Glutamatergic neuron (in vitro differentiated cells): ENCODE measurements at regions not wholly inside any gene's neighbourhood (a gene's known extent, or its start where the extent isn't known, plus 50 kb on each side); places are given as distances from the start of the nearest gene placed in this dataset.
A peak's percentile ranks its signal among the peaks of the same experiment; 100 is the strongest.

Experiments
- DNase-seq: peaks from one replicate; pipeline ENCODE4 v3.0.0; 2022
- H3K27ac Mint-ChIP-seq: one replicate; pipeline ENCODE4 v1.8.0; 2020; ENCODE audit warnings: mild to moderate bottlenecking, mixed read lengths, inconsistent platforms; ENCODE audit not compliant: unreplicated experiment
- H3K27me3 Mint-ChIP-seq: one replicate; pipeline ENCODE4 v1.8.0; 2020; ENCODE audit warnings: mild to moderate bottlenecking, moderate library complexity, mixed read lengths, inconsistent platforms; ENCODE audit not compliant: unreplicated experiment
- H3K36me3 Mint-ChIP-seq: one replicate; pipeline ENCODE4 v1.8.0; 2020; ENCODE audit warnings: mild to moderate bottlenecking, mixed read lengths, inconsistent platforms; ENCODE audit not compliant: unreplicated experiment
- H3K4me1 Mint-ChIP-seq: one replicate; pipeline ENCODE4 v1.8.0; 2020; ENCODE audit warnings: mild to moderate bottlenecking, low read depth, mixed read lengths, inconsistent platforms; ENCODE audit not compliant: unreplicated experiment
- H3K4me3 Mint-ChIP-seq: one replicate; pipeline ENCODE4 v1.8.0; 2020; ENCODE audit warnings: mild to moderate bottlenecking, mixed read lengths, inconsistent platforms; ENCODE audit not compliant: unreplicated experiment
- H3K9me3 Mint-ChIP-seq: one replicate; pipeline ENCODE4 v1.8.0; 2020; ENCODE audit warnings: mild to moderate bottlenecking, moderate library complexity, mixed read lengths, inconsistent platforms; ENCODE audit not compliant: unreplicated experiment
- TF ChIP-seq, protein P1 (sequence below): fragments of 200-600 bp; sonication (generic); IDR thresholded peaks from one replicate; pipeline ENCODE4 v1.5.0; 2021; ENCODE audit not compliant: partially characterized antibody, unreplicated experiment

DNA sequence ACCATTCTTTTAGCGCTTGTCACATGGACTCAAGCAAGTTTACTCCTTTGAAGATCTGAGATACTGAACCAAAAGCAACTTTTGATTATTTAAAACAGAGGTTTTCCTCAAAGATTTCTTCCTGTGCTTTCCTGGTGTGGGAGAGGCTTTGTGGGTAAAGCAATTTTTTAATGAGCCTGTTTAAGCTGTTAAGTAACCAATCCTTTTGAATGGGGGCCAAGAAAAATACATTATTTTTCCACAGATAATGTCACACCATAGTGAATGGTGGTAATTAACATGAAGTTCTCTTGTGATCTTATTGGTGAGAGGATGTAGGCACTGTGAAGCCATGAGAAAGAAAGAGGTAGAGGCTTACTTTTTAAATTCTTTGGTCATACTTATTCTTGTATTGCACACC, 55.8 kb upstream of the OBI1 start:
- TF ChIP-seq, protein P1, sequence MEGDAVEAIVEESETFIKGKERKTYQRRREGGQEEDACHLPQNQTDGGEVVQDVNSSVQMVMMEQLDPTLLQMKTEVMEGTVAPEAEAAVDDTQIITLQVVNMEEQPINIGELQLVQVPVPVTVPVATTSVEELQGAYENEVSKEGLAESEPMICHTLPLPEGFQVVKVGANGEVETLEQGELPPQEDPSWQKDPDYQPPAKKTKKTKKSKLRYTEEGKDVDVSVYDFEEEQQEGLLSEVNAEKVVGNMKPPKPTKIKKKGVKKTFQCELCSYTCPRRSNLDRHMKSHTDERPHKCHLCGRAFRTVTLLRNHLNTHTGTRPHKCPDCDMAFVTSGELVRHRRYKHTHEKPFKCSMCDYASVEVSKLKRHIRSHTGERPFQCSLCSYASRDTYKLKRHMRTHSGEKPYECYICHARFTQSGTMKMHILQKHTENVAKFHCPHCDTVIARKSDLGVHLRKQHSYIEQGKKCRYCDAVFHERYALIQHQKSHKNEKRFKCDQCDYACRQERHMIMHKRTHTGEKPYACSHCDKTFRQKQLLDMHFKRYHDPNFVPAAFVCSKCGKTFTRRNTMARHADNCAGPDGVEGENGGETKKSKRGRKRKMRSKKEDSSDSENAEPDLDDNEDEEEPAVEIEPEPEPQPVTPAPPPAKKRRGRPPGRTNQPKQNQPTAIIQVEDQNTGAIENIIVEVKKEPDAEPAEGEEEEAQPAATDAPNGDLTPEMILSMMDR = no peak
- Mint-ChIP-seq H3K9me3 (peaks cover under 1% of the 10 kb centered on the region), H3K4me1 (peaks cover 25% of the 10 kb centered on the region), H3K27ac (no peak overlapping the region), H3K4me3 (no peak overlapping the region), H3K27me3 (no peaks in the 10 kb centered on the region), H3K36me3 (no peaks in the 10 kb centered on the region)
- no peak for DNase-seq

DNA sequence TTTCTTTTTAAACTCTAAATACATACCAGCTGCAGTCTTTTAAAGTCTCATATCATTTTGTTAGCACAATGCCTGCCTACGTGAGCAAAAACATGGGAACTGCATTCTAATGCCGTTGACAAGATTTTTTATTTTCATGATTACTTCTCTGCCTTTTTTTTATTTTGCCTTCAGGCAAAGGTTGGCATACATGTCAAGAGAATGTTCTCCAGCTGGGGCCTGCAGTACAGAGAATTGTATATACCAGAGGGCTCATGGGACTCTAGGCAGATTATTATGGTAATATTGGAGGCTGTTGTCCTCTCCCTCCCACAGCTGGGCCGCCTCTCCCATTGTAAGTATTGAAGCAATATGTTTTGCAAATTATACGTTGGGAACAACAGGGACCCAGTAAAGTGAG, 53.9 kb upstream of the OBI1 start:
- peak; percentile 48 for DNase-seq
- Mint-ChIP-seq H3K27me3 (peaks cover 2% of the 10 kb centered on the region), H3K9me3 (peaks cover 3% of the 10 kb centered on the region), H3K27ac (peak overlapping the region; percentile 0), H3K36me3 (no peaks in the 10 kb centered on the region), H3K4me1 (peaks cover 27% of the 10 kb centered on the region), H3K4me3 (no peak overlapping the region)
- TF ChIP-seq, protein P1 = no peak

DNA sequence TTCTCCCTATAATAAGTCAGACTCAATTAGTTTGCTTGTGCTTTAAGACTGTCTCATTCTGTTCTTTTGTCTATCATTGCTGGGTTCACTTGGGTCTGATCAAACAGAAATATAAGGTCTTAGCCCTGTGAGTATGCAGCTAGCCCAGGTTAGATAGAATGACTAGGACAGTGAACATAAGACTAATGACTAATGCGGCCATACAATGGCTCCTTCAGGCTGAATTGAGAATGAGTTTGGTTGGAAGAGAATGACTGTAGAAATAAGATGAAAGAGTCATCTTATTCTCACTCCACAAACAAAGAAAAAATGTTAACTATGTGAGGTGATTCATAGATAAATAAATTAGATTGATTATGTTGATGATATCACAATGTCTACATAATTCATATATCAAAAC, 50.1 kb upstream of the OBI1 start:
- H3K4me1 Mint-ChIP-seq = peaks cover 22% of the 10 kb centered on the region
- H3K9me3 Mint-ChIP-seq = peaks cover 5% of the 10 kb centered on the region
- TF ChIP-seq, protein P1 = no peak
- H3K4me3 Mint-ChIP-seq = no peak overlapping the region
- no peak for DNase-seq
- H3K27me3 Mint-ChIP-seq = peaks cover 5% of the 10 kb centered on the region
- no peaks in the 10 kb centered on the region for H3K36me3 Mint-ChIP-seq
- H3K27ac Mint-ChIP-seq = no peak overlapping the region
